Activated CD8-positive, alpha-beta T cell treated with anti-CD3 and anti-CD28 coated beads for 36 hours (primary cell): ENCODE measurements at regions not wholly inside any gene's neighbourhood (a gene's known extent, or its start where the extent isn't known, plus 50 kb on each side); places are given as distances from the start of the nearest gene placed in this dataset.

Source experiments
- ATAC-seq: fragments of 200-7000 bp; cut with Tn5 transposase; one replicate; pipeline ENCODE4 v1.10.0; 2021; ENCODE audit warnings: mild to moderate bottlenecking, moderate library complexity
- CTCF ChIA-PET: fragments of 350-600 bp; sonication (Branson Sonifier 250); formaldehyde crosslinking; loops from one replicate; lab custom pipeline; 2021; ENCODE audit warnings: antibody characterized with exemption; lab: Charles Lee
- POLR2A ChIA-PET: fragments of 350-600 bp; sonication (Branson Sonifier 250); formaldehyde crosslinking; loops from one replicate; lab custom pipeline; 2021; ENCODE audit warnings: antibody characterized with exemption; lab: Charles Lee
- DNase-seq: peaks from one replicate; pipeline ENCODE4 v3.0.0-alpha.2; 2020
- H3K27ac Mint-ChIP-seq: one replicate; pipeline ENCODE4 v1.8.0; 2021; ENCODE audit warnings: mild to moderate bottlenecking, mixed read lengths
- H3K27me3 Mint-ChIP-seq: one replicate; pipeline ENCODE4 v1.8.0; 2021; ENCODE audit warnings: mixed read lengths
- H3K36me3 Mint-ChIP-seq: one replicate; pipeline ENCODE4 v1.8.0; 2021; ENCODE audit warnings: low read depth, mixed read lengths
- H3K4me1 Mint-ChIP-seq: one replicate; pipeline ENCODE4 v1.8.0; 2021; ENCODE audit warnings: low read depth, mixed read lengths
- H3K4me3 Mint-ChIP-seq: one replicate; pipeline ENCODE4 v1.8.0; 2021; ENCODE audit warnings: mild to moderate bottlenecking, moderate library complexity, mixed read lengths
- H3K9me3 Mint-ChIP-seq: one replicate; pipeline ENCODE4 v1.8.0; 2021; ENCODE audit warnings: mixed read lengths
- intact Hi-C: fragments of 100-400 bp; cut with micrococcal nuclease; formaldehyde crosslinking; loops from one replicate; pipeline ENCODE4 v1.10.0; 2022
- TF ChIP-seq, protein P1 (sequence below): fragments of 200-600 bp; IDR thresholded peaks from one replicate; pipeline ENCODE4 v1.8.0; 2022; ENCODE audit warnings: antibody characterized with exemption, mild to moderate bottlenecking

DNA sequence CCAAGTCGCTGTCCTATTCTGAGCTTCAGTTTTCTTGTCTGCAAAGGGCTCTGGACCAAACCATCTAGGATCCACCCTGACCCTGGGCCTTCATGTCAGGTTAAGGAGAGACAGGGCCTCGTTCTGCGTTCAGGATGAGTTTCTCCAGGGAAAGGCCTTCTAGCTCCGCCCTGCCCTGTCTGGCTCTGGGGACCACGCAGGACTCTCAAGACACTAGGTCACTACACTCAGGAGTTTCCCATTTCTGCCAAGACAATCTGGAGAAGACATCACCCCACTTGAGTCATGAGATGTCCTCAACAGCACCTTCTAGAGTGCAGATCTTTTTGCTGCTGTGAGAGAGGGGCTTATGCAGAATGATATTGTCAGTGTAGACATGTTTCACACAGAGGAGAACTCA lies 53.2 kb upstream of the KCNMB1 start:
- TF ChIP-seq, protein P1, sequence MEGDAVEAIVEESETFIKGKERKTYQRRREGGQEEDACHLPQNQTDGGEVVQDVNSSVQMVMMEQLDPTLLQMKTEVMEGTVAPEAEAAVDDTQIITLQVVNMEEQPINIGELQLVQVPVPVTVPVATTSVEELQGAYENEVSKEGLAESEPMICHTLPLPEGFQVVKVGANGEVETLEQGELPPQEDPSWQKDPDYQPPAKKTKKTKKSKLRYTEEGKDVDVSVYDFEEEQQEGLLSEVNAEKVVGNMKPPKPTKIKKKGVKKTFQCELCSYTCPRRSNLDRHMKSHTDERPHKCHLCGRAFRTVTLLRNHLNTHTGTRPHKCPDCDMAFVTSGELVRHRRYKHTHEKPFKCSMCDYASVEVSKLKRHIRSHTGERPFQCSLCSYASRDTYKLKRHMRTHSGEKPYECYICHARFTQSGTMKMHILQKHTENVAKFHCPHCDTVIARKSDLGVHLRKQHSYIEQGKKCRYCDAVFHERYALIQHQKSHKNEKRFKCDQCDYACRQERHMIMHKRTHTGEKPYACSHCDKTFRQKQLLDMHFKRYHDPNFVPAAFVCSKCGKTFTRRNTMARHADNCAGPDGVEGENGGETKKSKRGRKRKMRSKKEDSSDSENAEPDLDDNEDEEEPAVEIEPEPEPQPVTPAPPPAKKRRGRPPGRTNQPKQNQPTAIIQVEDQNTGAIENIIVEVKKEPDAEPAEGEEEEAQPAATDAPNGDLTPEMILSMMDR, result no peak
- no peaks in the 10 kb centered on the region for H3K36me3 Mint-ChIP-seq
- no peak overlapping the region for H3K27ac Mint-ChIP-seq
- POLR2A ChIA-PET, result no interaction called here
- CTCF ChIA-PET, result interaction anchor here (0.6 to 1.4 kb wide), 3 partner anchors 28 to 196 kb away, joined by 3 to 4 read pairs (median 3); no protein-coding TSS in a partner anchor
- no peaks in the 10 kb centered on the region for H3K27me3 Mint-ChIP-seq
- no peaks in the 10 kb centered on the region for H3K4me1 Mint-ChIP-seq
- H3K9me3 Mint-ChIP-seq, result peaks cover 3% of the 10 kb centered on the region
- intact Hi-C loops, result no loop called here
- ATAC-seq (no peak), DNase-seq (no peak)
- no peak overlapping the region for H3K4me3 Mint-ChIP-seq

DNA sequence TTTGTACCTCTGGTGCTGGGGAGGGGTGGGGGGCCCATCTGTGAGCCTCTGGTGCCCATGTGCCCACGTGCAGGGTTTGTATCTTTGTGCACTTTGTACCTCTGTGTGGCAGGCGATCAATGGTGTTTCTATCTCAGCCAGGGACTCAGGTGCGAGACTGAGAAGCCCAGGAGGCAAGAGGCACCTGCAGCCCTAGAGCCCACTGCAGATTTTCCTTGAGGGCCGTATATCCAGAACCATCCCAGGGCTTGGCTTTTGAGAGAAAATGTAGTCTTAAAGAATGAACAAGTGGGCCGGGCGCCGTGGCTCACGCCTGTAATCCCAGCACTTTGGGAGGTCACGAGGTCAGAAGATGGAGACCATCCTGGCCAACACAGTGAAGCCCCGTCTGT lies 52.2 kb upstream of the KCNMB1 start:
- H3K4me1 Mint-ChIP-seq, result no peaks in the 10 kb centered on the region
- ATAC-seq (no peak), DNase-seq (no peak)
- ChIA-PET CTCF (interaction anchor here (1.3 to 1.4 kb wide), 2 partner anchors 169 to 192 kb away, joined by 3 to 4 read pairs; no protein-coding TSS in a partner anchor), POLR2A (no interaction called here)
- H3K9me3 Mint-ChIP-seq, result no peaks in the 10 kb centered on the region
- intact Hi-C loops, result no loop called here
- no peak overlapping the region for H3K4me3 Mint-ChIP-seq
- TF ChIP-seq, protein P1, result no peak
- no peaks in the 10 kb centered on the region for H3K36me3 Mint-ChIP-seq
- no peak overlapping the region for H3K27ac Mint-ChIP-seq
- H3K27me3 Mint-ChIP-seq, result no peaks in the 10 kb centered on the region

DNA sequence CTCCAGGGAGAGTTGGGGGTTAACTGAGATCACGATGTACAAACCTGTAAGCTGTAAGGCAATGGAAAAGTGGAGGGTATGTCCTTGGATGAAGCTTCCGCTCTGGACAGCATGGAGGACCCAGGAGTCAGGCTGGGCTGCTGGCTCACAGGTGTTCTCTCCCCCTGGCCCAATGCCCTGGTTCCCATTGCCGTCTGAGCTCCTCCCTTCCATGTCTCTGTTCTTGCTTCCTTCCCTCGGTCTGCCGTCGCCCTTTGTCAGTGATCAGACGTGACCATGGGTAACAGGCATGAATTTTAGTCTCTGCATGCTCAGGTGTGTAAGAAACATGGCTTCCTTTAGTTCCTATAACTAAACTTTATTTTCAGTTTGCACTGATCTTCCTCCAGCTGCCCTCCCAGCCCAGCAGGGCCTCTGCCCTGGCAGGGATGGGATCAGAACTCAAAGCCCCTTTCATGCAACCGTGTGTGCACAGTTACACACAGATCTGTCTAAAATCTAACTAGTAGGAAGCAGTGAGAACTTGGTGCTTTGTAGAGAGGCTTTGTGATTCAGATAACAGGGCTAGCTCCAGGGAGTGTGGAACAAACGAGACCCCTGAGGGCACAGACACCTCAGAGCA lies 51.7 kb upstream of the KCNMB1 start:
- Mint-ChIP-seq H3K4me1 (no peaks in the 10 kb centered on the region), H3K27ac (no peak overlapping the region), H3K36me3 (no peaks in the 10 kb centered on the region), H3K4me3 (no peak overlapping the region), H3K27me3 (no peaks in the 10 kb centered on the region), H3K9me3 (no peaks in the 10 kb centered on the region)
- ChIA-PET POLR2A (no interaction called here), CTCF (interaction anchor here (1.3 to 1.4 kb wide), 2 partner anchors 169 to 192 kb away, joined by 3 to 4 read pairs; no protein-coding TSS in a partner anchor)
- DNase-seq, result no peak
- intact Hi-C loops, result no loop called here
- ATAC-seq, result no peak
- TF ChIP-seq, protein P1, result no peak

DNA sequence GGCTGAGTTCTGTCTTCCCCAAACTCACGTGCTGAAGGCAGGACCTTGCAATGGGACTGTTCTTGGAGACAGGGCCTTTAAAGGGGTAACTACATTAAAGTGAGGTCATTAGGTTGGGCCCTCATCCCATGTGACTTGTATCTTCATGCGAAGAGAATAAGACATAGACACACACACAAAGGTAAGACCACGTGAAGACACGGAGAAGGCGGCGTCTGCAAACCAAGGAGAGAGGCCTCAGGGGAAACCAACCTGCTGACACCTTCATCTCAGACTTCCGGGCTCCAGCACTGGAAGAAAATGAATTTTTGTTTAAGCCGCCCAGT lies 50.7 kb upstream of the KCNMB1 start:
- TF ChIP-seq, protein P1, result no peak

DNA sequence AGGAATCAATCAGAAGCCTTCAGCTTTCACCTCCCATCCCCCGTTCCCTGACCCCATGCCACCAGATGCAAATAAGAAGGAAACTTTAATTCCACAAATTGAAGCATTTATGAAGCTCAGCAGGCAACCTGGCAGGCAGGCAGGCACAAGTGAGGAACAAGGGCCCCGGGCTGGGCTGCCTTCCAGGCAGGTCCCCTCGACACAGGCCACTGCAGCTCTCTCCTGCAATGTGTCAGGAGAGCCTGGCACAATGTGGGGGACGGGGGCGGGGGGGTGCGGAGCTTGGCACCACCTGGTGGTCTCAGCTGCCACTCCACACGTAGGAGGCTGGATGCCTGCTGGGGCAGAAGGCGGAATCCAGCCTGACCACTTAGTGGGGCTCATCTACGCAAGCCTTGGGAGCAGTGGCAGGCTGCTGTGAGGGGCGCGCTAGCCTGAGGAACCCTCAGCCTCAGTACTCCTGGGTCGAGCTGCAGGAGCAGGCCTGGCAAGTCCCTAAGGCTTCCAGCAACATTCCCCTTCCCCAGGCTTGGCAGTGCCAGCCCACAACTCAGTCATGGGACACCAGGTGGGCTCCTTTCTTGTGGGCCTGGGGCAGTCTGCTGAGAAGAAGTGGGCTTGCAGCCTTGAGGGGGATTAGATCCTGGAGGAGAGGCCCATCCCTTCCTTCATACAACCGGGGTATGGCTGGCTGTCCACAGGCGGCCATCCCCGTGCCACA lies 50.2 kb upstream of the KCNMB1 start:
- no peaks in the 10 kb centered on the region for H3K27me3 Mint-ChIP-seq
- no peak overlapping the region for H3K27ac Mint-ChIP-seq
- H3K4me1 Mint-ChIP-seq, result no peaks in the 10 kb centered on the region
- no peak for DNase-seq
- no peaks in the 10 kb centered on the region for H3K9me3 Mint-ChIP-seq
- ChIA-PET CTCF (interaction anchor here (0.9 to 2.1 kb wide), 4 partner anchors 15 to 194 kb away, joined by 3 to 8 read pairs (median 4); no protein-coding TSS in a partner anchor), POLR2A (no interaction called here)
- ATAC-seq, result no peak
- TF ChIP-seq, protein P1, result no peak
- no peaks in the 10 kb centered on the region for H3K36me3 Mint-ChIP-seq
- H3K4me3 Mint-ChIP-seq, result no peak overlapping the region
- intact Hi-C loops, result loop anchor here (5.0 kb wide), 1 partner anchor 183 kb away; no protein-coding TSS in a partner anchor

More for the DNA sequence above, 50.7 kb upstream of the KCNMB1 start:
- Mint-ChIP-seq H3K36me3 (no peaks in the 10 kb centered on the region), H3K4me1 (no peaks in the 10 kb centered on the region), H3K9me3 (no peaks in the 10 kb centered on the region), H3K4me3 (no peak overlapping the region), H3K27me3 (no peaks in the 10 kb centered on the region), H3K27ac (no peak overlapping the region)
- DNase-seq (no peak), ATAC-seq (no peak)
- ChIA-PET POLR2A (no interaction called here), CTCF (interaction anchor here (1.1 to 2.1 kb wide), 2 partner anchors 184 to 194 kb away, joined by 3 to 8 read pairs; no protein-coding TSS in a partner anchor)
- intact Hi-C loops, result loop anchor here (5.0 kb wide), 1 partner anchor 182 kb away; no protein-coding TSS in a partner anchor
